HFFc6 (cell line): ENCODE measurements at regions not wholly inside any gene's neighbourhood (a gene's known extent, or its start where the extent isn't known, plus 50 kb on each side); places are given as distances from the start of the nearest gene placed in this dataset.

Source experiments
- DNase-seq: peaks from one replicate; pipeline ENCODE4 v3.0.0-alpha.2; 2018
- H3K27ac Mint-ChIP-seq: 2 replicates; pipeline ENCODE4 v1.8.0; 2020; ENCODE audit warnings: mild to moderate bottlenecking, mixed read lengths
- H3K27me3 Mint-ChIP-seq: 2 replicates; pipeline ENCODE4 v1.8.0; 2021; ENCODE audit warnings: mild to moderate bottlenecking, moderate library complexity, mixed read lengths; ENCODE audit not compliant: insufficient read depth
- H3K36me3 Mint-ChIP-seq: 2 replicates; pipeline ENCODE4 v1.8.0; 2021; ENCODE audit warnings: low read depth, mixed read lengths
- H3K4me1 Mint-ChIP-seq: 2 replicates; pipeline ENCODE4 v1.8.0; 2020; ENCODE audit warnings: low read depth, mixed read lengths
- H3K4me3 Mint-ChIP-seq: 2 replicates; pipeline ENCODE4 v1.8.0; 2020; ENCODE audit warnings: mild to moderate bottlenecking, moderate library complexity, mixed read lengths
- H3K9me3 Mint-ChIP-seq: 2 replicates; pipeline ENCODE4 v1.8.0; 2020; ENCODE audit warnings: mild to moderate bottlenecking, mixed read lengths
- TF ChIP-seq, protein P1 (sequence below): fragments of 200-600 bp; sonication (generic); IDR thresholded peaks from 2 replicates; pipeline ENCODE4 v1.5.0; 2021; ENCODE audit warnings: antibody characterized with exemption, mild to moderate bottlenecking

DNA sequence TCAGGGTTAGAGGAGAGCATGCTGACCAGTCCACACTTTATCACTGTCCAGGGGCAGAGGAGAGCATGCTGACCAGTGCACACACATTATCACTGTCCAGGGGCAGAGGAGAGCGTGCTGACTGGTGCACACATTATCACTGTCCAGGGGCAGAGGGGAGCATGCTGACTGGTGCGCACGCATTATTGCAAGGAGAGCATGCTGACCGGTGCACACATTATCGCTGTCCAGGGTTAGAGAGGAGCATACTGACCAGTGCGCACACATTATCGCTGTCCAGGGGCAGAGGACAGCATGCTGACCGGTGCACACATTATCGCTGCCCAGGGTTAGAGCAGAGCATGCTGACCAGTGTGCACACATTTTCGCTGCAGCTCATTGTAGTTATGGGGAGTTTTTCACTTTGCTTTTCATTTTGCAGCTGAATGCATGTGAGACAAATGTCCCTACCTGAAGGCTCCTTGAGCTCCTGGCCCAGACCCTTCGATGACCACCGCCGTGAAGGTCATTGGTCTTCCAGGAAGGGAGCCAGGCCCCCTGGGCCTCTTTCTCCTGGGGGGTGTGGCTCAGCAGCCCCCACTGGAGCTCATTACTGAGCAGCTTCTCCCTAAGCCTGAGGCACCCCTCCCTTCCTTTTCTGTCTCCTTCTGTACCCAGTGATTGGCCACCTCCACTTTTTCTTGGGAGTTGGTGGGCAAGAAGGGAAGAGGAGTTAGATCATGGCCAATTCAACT, 178.8 kb upstream of the AFDN start:
- no peaks in the 10 kb centered on the region for H3K4me1 Mint-ChIP-seq
- no peak overlapping the region for H3K4me3 Mint-ChIP-seq
- no peaks in the 10 kb centered on the region for H3K27me3 Mint-ChIP-seq
- H3K36me3 Mint-ChIP-seq, result no peaks in the 10 kb centered on the region
- no peak overlapping the region for H3K27ac Mint-ChIP-seq
- no peak for DNase-seq
- peaks cover 44% of the 10 kb centered on the region for H3K9me3 Mint-ChIP-seq
- TF ChIP-seq, protein P1, sequence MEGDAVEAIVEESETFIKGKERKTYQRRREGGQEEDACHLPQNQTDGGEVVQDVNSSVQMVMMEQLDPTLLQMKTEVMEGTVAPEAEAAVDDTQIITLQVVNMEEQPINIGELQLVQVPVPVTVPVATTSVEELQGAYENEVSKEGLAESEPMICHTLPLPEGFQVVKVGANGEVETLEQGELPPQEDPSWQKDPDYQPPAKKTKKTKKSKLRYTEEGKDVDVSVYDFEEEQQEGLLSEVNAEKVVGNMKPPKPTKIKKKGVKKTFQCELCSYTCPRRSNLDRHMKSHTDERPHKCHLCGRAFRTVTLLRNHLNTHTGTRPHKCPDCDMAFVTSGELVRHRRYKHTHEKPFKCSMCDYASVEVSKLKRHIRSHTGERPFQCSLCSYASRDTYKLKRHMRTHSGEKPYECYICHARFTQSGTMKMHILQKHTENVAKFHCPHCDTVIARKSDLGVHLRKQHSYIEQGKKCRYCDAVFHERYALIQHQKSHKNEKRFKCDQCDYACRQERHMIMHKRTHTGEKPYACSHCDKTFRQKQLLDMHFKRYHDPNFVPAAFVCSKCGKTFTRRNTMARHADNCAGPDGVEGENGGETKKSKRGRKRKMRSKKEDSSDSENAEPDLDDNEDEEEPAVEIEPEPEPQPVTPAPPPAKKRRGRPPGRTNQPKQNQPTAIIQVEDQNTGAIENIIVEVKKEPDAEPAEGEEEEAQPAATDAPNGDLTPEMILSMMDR, result no peak

DNA sequence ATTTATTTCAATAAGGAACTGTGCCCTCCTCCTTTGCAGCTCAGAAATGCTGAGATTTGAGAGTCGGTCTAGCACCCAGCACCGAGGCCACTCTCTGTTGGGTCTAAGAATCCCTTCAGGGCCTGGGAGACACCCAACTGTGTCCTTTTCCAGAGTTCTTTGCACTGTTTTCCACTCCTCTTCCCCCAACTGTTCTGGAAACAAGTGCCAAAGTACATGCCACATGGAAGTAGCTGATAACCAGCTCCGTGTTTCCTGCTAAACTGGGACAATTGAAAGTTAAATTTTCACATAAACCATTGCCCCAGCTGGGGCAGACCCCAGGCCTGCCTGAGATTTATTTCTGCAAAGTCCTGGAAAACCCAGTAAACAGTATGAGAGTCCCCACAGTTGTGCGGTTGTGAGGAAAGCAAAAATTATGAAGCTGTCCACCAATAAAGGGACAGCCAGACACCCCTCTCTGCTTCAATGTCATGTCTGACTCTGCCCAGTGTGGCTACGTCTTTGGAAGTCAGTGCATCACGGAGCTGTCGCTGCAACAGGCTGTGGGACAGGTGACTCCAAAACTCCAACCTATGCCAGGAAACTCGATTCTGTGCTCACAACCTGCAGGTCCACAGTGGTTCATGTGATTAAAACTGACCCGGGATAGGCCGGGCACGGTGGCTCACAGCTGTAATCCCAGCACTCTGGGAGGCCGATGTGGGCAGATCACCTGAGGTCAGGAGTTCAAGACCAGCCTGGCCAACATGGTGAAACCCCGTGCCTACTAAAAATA, 178.0 kb upstream of the AFDN start:
- Mint-ChIP-seq H3K36me3 (no peaks in the 10 kb centered on the region), H3K9me3 (peaks cover 43% of the 10 kb centered on the region), H3K27ac (no peak overlapping the region), H3K4me3 (no peak overlapping the region), H3K27me3 (no peaks in the 10 kb centered on the region; the same call in 1 of the 2 replicates), H3K4me1 (no peaks in the 10 kb centered on the region)
- TF ChIP-seq, protein P1, result no peak
- no peak for DNase-seq

DNA sequence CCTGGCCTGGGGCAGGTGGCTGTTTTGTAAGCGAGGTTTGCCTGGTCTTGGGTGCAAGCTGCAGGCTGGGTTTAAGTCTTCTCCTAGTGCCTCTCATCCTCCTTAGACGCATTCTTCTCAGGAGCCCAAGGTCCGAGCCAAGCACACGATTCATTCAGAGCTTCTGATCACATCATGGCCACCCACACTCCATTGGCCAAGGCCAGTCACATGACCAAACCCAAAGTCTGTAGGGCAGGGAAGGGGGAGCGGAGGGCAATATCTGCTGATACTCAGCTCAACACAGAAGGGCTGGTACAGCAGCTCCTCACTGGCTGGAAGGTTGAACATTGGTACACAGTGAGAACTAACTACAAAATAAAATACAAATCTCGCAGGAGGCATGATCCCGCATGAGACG, 177.2 kb upstream of the AFDN start:
- no peak for DNase-seq
- Mint-ChIP-seq H3K27me3 (no peaks in the 10 kb centered on the region; the same call in 1 of the 2 replicates), H3K4me1 (no peaks in the 10 kb centered on the region), H3K27ac (no peak overlapping the region), H3K9me3 (peaks cover 39% of the 10 kb centered on the region), H3K36me3 (no peaks in the 10 kb centered on the region), H3K4me3 (no peak overlapping the region)
- TF ChIP-seq, protein P1, result no peak

DNA sequence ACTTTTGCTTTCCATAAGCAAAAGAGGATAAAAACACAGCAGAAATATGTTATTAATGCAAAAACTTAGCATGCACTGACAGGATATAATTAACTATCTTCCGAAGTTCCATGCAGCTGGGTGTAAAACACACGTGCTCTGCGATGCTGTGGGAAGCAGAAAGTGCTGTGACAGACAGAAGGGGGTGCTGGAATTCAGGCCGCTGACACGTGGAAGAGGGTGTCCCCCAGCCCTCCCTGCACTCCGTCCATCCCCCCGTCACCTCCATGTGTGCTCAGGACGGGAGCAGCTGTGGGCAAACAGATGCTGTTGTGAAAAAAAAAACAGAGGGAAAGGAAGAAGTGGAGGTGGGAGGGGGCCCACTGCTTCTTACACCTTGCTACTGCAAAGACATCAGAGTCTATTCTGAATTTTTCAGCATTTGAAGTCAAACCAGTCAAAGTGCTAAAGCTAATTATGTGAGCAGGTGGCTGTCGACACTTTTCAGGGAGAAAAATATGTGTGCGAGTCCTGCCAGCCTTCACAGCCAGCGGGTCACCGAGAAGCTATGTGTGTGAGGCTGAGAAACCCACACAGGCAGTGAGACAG, 175.9 kb upstream of the AFDN start:
- no peaks in the 10 kb centered on the region for H3K36me3 Mint-ChIP-seq

DNA sequence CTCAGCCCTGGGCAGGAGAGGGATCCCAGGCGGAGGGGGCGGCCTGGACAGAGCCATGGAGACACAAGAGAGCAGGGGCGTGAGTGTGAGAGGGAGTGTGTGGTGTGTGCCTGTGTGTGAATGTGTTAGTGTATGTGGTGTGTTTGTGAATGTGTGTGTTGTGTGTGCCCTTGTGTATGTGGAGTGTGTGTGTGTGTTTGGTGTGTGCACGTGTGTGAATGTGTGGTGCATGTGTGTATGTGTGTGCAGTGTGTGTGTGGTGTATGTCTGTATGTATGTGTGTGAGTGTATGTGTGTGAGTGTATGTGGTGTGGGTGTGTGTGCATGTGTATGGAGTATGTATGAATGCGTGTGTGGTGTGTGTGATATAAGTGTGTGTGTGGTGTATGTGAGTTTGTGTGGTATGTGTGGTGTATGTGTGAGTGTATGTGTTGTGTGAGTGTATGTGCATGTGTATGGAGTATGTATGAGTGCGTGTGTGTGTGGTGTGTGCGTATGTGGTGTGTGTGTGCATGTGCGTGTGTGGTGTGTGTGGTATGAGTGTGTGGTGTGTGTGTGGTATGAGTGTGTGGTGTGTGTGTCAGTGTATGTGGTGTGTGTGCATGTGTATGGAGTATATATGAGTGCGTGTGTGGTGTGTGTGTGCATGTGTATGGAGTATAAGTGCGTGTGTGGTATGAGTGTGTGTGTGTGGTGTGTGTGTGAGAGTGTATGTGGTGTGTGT, 175.2 kb upstream of the AFDN start:
- TF ChIP-seq, protein P1, result no peak
- Mint-ChIP-seq H3K4me3 (no peak overlapping the region), H3K36me3 (no peaks in the 10 kb centered on the region), H3K27me3 (no peaks in the 10 kb centered on the region; the same call in 1 of the 2 replicates), H3K9me3 (peaks cover 25% of the 10 kb centered on the region), H3K27ac (no peak overlapping the region), H3K4me1 (no peaks in the 10 kb centered on the region)
- no peak for DNase-seq

More for the DNA sequence above, 175.9 kb upstream of the AFDN start:
- no peak for DNase-seq
- H3K9me3 Mint-ChIP-seq, result peaks cover 30% of the 10 kb centered on the region
- no peak overlapping the region for H3K27ac Mint-ChIP-seq
- no peaks in the 10 kb centered on the region for H3K4me1 Mint-ChIP-seq
- TF ChIP-seq, protein P1, result no peak
- H3K27me3 Mint-ChIP-seq, result no peaks in the 10 kb centered on the region; the same call in 1 of the 2 replicates
- no peak overlapping the region for H3K4me3 Mint-ChIP-seq
